ENCODE measurements at regions not wholly inside any gene's neighbourhood (a gene's known extent, or its start where the extent isn't known, plus 50 kb on each side); places are given as distances from the start of the nearest gene placed in this dataset.
"Not testable (repeated sequence)": the region's sequence is repeated elsewhere in the genome, so short reads cannot be mapped to it uniquely, and the experiment has no call there.

- DNase-seq: no peak
These were observed 185.6 kb downstream of the INSC start for GRCh38 chr11:15300341-15300740.

DNA sequence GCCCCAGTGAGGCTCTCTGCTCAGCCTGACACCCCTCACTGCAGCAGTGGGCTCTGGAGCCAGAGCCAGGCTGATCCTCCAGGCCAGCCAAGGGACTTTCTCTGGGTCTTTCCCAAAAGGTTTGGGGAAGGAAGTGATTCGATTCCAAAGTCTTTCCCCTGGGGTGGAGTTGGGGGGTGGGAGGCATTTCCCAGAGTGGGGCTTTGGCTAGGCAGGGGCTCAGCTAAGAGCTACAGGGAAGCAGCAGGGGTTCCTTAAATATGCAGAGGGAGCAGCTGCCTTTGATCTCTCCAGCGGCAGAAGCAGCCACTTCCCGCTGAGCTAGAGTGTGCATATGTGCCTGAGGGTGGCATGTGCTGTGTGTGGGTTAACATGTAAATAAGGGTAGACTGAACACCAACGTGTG lies 192.9 kb downstream of the INSC start:
- no peak for DNase-seq

- DNase-seq: no peak
These were observed 194.1 kb downstream of the INSC start for GRCh38 chr11:15308840-15309239.

DNA sequence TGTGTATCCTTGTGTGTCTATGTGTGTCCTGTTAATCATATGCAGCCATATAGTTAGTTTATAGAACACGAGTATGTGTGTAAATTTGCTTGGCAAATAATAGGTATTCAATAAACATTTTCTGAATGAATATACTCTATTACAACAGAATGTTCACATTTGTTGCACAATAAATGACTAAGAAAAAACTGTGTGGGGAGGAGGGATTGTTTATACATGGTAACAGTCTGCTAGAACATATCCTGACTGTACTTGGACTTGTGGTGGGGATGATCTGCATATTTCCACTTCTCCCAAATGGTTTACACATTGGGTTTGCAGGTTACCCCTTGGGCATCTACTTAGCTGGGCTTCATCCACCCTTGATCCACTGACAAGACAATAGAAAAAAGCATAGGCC lies 194.6 kb downstream of the INSC start:
- DNase-seq: no peak

- DNase-seq: no peak
These were observed 199.1 kb downstream of the INSC start for GRCh38 chr11:15313862-15314261.

GRCh38 chr11:15318814-15319213 lies 204.1 kb downstream of the INSC start:
- no peak for DNase-seq

- DNase-seq: no peak
These were observed 211.8 kb downstream of the INSC start for GRCh38 chr11:15326520-15326919.

DNA sequence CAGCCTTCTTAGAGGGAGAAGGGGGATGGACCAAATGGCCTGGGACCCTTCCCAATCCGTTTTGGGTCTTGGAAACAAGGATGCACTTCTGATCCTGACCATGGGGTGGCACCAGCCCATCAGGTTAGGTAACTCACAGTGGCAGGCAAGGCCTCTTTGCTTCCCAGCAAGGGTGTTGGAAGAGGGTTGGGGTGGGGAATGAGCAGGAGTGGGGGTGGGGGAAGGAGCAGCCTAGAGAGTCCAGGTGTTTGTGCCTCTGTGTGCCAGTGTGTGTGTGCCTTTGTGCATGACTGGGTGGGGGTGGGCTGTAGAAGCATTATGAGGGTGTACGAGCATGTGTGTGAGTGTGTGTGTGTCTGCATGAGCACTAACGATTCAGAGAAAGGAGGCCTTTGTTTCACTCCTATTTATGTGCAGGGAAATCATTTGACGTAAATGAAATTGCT lies 213.1 kb downstream of the INSC start:
- no peak for DNase-seq

DNA sequence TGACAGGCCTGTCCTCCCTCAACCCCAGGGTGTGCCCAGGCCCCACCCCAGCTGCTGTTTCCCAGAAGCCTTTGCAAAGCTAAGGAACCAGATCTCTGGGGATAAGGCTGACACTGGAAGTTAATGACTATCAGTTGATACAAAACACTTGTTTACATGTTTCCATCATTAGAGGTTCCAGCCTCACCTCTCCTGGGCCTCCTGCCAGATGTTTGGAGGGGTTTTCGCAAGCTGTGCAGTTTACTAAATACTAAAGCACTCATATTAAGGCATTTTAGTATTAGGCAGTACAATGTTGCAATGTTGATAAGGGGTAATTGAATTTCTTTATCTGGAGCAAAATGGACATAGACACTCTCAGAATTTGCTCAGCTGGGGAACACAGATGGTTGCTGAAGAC lies 218.7 kb downstream of the INSC start:
- DNase-seq: no peak

DNA sequence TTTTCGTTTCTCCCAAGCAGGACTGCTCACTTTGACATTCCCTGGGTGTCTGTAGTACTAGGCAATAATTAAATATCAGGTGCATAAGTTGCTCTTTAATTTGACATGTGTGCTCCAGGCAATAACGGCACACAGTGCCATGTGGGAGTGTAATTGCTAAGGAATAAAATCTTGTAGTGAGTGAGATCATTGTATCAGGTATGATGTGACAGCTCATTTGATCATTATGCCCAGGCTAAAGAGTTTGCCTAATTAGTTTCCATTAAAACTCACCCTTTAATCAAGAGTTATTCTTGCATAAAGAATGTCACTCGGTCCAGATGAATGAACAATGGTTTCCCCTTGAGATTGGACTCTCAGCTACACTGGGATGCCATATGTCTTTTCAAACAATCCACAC lies 220.0 kb downstream of the INSC start:
- no peak for DNase-seq

- no peak for DNase-seq
These were observed 221.3 kb downstream of the INSC start for GRCh38 chr11:15336021-15336420.

GRCh38 chr11:15339302-15339701 lies 224.6 kb downstream of the INSC start:
- DNase-seq: no peak

GRCh38 chr11:15341587-15341986 lies 226.9 kb downstream of the INSC start:
- no peak for DNase-seq

DNA sequence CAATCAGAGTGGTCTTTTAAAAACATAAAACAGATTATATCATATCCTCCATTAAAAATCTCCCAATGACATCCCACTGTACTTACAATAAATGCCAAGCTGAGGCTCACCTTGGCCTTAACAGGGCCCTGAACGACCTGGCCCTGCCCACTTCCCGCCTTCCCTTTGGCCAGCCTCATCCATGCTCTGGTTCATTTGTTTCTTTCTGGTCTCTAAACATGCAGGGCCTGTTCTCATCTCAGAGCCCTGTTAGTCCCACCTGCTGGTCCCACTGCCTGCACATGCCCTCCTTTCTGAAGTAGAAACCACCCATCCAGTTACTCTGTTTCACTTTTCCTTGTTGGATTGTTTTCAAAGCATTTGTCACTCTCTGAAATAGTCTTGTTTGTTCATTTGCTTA lies 227.4 kb downstream of the INSC start:
- DNase-seq: no peak

GRCh38 chr11:15346907-15347306 lies 232.2 kb downstream of the INSC start:
- DNase-seq: no peak

- DNase-seq: no peak
These were observed 233.4 kb downstream of the INSC start for GRCh38 chr11:15347969-15348734.

GRCh38 chr11:15349413-15349812 lies 234.7 kb downstream of the INSC start:
- DNase-seq: no peak

DNA sequence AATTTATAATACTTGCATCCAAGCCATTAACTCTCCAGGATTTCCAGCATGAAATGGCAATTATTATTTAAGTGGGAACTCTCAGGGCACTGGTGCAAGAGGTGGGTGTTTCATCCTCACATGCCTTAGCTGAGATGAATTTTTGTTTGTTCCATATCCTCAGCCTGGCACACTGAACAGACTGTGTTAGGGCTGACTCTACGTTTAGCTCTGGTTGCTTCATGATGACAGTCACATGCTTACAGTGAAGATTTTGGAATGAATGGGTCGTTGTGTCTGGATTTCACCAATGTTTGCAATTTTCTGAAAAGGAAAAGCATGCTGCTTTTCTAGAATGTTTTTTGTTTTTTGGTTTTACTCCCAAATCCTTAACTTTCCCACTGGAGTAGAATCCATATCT lies 246.6 kb downstream of the INSC start:
- DNase-seq: no peak

- not testable (repeated sequence) for DNase-seq
These were observed 250.6 kb downstream of the INSC start for GRCh38 chr11:15365286-15365685.

- no peak for DNase-seq
These were observed 253.0 kb downstream of the INSC start for GRCh38 chr11:15367695-15368094.

- DNase-seq: no peak
These were observed 255.9 kb downstream of the INSC start for GRCh38 chr11:15370495-15371147.

DNA sequence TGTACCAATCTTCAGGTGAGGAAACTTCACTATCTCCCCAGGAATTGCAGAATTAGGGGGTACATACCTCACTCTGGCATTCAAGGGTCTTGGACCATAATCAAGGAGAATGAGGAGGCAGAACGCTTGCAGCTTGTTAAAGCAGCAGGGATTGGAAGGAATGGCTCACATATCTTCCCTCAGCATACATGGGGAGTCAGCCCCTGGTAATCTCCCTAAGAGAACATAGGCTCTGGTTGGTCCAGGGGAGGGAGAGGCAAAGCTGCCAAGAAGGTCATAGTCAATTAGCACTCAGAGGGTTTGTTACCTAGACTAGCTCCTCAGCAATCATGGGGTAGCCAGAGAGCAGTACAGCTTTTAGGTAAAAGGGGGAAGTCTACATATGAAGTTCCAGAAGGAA lies 256.8 kb downstream of the INSC start:
- no peak for DNase-seq

DNA sequence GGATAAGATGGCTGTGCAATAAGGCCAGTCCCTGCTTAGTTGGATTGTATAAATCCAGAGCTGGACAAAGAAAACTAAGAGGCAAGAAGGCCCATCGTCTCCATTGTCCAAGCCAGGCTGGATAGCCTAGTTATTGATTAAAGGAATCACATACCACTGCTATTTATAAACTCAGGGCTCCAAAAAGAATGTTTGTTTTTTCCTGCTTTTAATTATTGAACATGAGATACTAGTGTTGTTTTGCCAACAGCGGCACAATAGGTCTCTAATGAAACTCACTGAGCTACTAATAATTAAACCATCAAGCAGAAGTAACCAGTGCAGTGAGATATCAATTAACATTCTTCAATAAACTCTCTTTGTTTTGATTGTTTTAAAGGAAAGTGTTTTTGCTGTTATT lies 259.7 kb downstream of the INSC start:
- DNase-seq: no peak

GRCh38 chr11:15378941-15379340 lies 264.2 kb downstream of the INSC start:
- no peak for DNase-seq

- DNase-seq: no peak
These were observed 264.8 kb downstream of the INSC start for GRCh38 chr11:15379483-15379882.

Data from activated CD8-positive, alpha-beta memory T cell treated with anti-CD3 and anti-CD28 coated beads, Interleukin-2, amount 50 U/mL, for 4 hours (primary cell).